ENCODE measurements at regions not wholly inside any gene's neighbourhood (a gene's known extent, or its start where the extent isn't known, plus 50 kb on each side); places are given as distances from the start of the nearest gene placed in this dataset.

- no peak overlapping the region for H3K27ac ChIP-seq
- H2AFZ ChIP-seq (ENCODE audit: low read depth), result no peak overlapping the region
- no peak overlapping the region for H3K4me3 ChIP-seq (IDR thresholded peaks at IDR 0.05; ENCODE audit: insufficient read depth, low read depth, low read length)
- TF ChIP-seq CTCF (conservative IDR thresholded peaks at IDR 0.05; ENCODE audit: low read depth, low read length), result no peak
- no peaks in the 10 kb centered on the region for H3K36me3 ChIP-seq (ENCODE audit: insufficient read depth)
- H3K4me1 ChIP-seq (ENCODE audit: low read depth, poor library complexity, severe bottlenecking), result no peaks in the 10 kb centered on the region
- no peaks in the 10 kb centered on the region for H4K20me1 ChIP-seq (ENCODE audit: insufficient read depth)
- no peak overlapping the region for H3K4me2 ChIP-seq
- no peaks in the 10 kb centered on the region for H3K79me2 ChIP-seq (ENCODE audit: insufficient read depth, low read depth)
- peaks cover 77% of the 10 kb centered on the region for H3K27me3 ChIP-seq (ENCODE audit: insufficient read depth, low read depth)
- H3K9ac ChIP-seq, result no peak overlapping the region
Observed at GRCh38 chr7:1309290-1309689, 76.6 kb downstream of the UNCX start.

GRCh38 chr7:1309996-1310395, 77.3 kb downstream of the UNCX start:
- TF ChIP-seq CTCF (conservative IDR thresholded peaks at IDR 0.05; ENCODE audit: low read depth, low read length), result no peak
- no peak overlapping the region for H2AFZ ChIP-seq (ENCODE audit: low read depth)

GRCh38 chr7:1310936-1311335, 78.3 kb downstream of the UNCX start:
- Histone ChIP-seq H3K4me2 (no peak overlapping the region), H3K9ac (no peak overlapping the region), H3K4me3 (IDR thresholded peaks at IDR 0.05; ENCODE audit: insufficient read depth, low read depth, low read length) (no peak overlapping the region), H2AFZ (ENCODE audit: low read depth) (no peak overlapping the region), H3K4me1 (ENCODE audit: low read depth, poor library complexity, severe bottlenecking) (no peaks in the 10 kb centered on the region), H3K79me2 (ENCODE audit: insufficient read depth, low read depth) (no peaks in the 10 kb centered on the region), H3K27me3 (ENCODE audit: insufficient read depth, low read depth) (peaks cover 76% of the 10 kb centered on the region), H3K36me3 (ENCODE audit: insufficient read depth) (no peaks in the 10 kb centered on the region), H3K27ac (no peak overlapping the region), H4K20me1 (ENCODE audit: insufficient read depth) (no peaks in the 10 kb centered on the region)
- no peak for TF ChIP-seq CTCF (conservative IDR thresholded peaks at IDR 0.05; ENCODE audit: low read depth, low read length)

More at GRCh38 chr7:1309996-1310395, 77.3 kb downstream of the UNCX start:
- Histone ChIP-seq H3K4me2 (no peak overlapping the region), H3K9ac (no peak overlapping the region), H4K20me1 (ENCODE audit: insufficient read depth) (no peaks in the 10 kb centered on the region), H3K4me1 (ENCODE audit: low read depth, poor library complexity, severe bottlenecking) (no peaks in the 10 kb centered on the region), H3K27ac (no peak overlapping the region), H3K79me2 (ENCODE audit: insufficient read depth, low read depth) (no peaks in the 10 kb centered on the region), H3K27me3 (ENCODE audit: insufficient read depth, low read depth) (peaks cover 71% of the 10 kb centered on the region), H3K4me3 (IDR thresholded peaks at IDR 0.05; ENCODE audit: insufficient read depth, low read depth, low read length) (no peak overlapping the region), H3K36me3 (ENCODE audit: insufficient read depth) (no peaks in the 10 kb centered on the region)

GRCh38 chr7:1311406-1312135, 78.9 kb downstream of the UNCX start:
- Histone ChIP-seq H3K27ac (no peak overlapping the region), H3K36me3 (ENCODE audit: insufficient read depth) (no peaks in the 10 kb centered on the region), H3K9ac (no peak overlapping the region), H3K4me1 (ENCODE audit: low read depth, poor library complexity, severe bottlenecking) (no peaks in the 10 kb centered on the region), H2AFZ (ENCODE audit: low read depth) (no peak overlapping the region), H3K4me3 (IDR thresholded peaks at IDR 0.05; ENCODE audit: insufficient read depth, low read depth, low read length) (no peak overlapping the region), H3K4me2 (no peak overlapping the region), H3K27me3 (ENCODE audit: insufficient read depth, low read depth) (peaks cover 83% of the 10 kb centered on the region), H4K20me1 (ENCODE audit: insufficient read depth) (no peaks in the 10 kb centered on the region), H3K79me2 (ENCODE audit: insufficient read depth, low read depth) (no peaks in the 10 kb centered on the region)
- no peak for TF ChIP-seq CTCF (conservative IDR thresholded peaks at IDR 0.05; ENCODE audit: low read depth, low read length)
